ENCODE measurements at regions not wholly inside any gene's neighbourhood (a gene's known extent, or its start where the extent isn't known, plus 50 kb on each side); places are given as distances from the start of the nearest gene placed in this dataset.
"Not testable (repeated sequence)": the region's sequence is repeated elsewhere in the genome, so short reads cannot be mapped to it uniquely, and the experiment has no call there.

GRCh38 chr19:33866696-33867095 lies 70.0 kb downstream of the KCTD15 start:
- no peak overlapping the region for H3K4me3 Mint-ChIP-seq
- no peak overlapping the region for H3K27ac Mint-ChIP-seq
- no peaks in the 10 kb centered on the region for H3K4me1 Mint-ChIP-seq (ENCODE audit: low read depth)
- peaks cover 4% of the 10 kb centered on the region for H3K27me3 Mint-ChIP-seq
- no peaks in the 10 kb centered on the region for H3K9me3 Mint-ChIP-seq (ENCODE audit: low read depth)
- H3K36me3 Mint-ChIP-seq: no peaks in the 10 kb centered on the region

DNA sequence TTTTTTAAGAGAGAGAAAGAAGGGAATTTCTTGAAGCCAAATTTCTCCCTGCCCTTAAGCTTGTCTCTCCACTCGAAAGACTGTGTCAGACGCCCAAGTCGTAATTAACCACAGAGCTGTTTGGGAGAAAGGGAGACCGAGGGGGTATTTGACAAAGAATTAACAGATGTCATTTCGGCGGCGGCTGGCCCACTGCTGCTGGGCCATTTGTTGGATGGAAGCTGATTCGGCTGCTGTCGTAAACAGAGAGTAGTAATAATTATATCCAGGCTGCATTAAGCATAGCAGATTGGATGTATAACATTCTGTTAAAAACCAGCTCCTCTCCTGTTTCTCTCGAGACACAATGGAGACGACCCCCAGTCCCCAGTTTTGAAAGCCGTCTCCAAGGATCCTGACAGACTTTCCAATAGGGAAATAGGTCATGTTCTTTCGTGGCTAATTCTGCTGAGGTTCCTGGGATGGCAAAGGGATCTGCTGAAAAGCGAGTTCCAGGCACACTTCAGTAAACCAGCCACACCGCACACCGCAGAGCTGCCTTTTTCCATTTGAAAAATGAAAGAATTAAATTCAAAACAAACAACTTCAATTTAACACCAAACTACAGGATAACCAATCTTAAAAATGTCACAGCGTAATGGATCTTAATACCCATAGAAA lies 71.5 kb downstream of the KCTD15 start:
- Mint-ChIP-seq H3K36me3 (no peaks in the 10 kb centered on the region), H3K4me1 (ENCODE audit: low read depth) (no peaks in the 10 kb centered on the region), H3K9me3 (ENCODE audit: low read depth) (no peaks in the 10 kb centered on the region), H3K27me3 (peaks cover 4% of the 10 kb centered on the region), H3K27ac (no peak overlapping the region), H3K4me3 (no peak overlapping the region)

DNA sequence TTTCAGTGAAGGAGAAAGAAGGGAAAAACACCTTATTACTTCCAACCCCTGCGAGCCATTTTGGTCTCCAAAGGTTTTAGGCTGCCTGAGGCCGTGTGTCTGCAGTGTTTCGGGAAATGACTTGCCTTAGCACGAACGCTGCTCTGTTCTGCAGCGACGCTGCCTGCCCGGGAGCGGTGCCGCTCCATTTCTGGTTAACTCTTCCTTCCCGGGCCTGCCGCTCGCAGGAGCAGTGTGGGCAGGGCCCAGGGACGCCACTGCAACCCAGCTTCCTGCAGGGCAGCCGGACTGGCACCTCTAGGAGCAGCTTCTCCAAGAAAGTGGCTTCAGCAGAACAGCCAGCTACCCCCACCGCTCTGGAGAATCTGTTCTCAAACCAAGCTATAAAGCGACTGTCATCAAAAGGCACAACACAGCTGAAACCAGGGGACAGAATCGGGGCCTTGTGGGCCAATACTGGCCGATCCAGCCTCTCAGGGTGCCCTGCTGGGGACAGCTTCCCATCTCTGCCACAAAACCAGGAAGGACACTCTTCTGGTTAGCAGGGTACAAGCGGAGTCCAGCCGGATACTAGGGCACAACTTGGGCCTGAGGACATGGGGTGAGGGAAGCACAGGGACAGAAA lies 72.2 kb downstream of the KCTD15 start:
- Mint-ChIP-seq H3K4me1 (ENCODE audit: low read depth) (no peaks in the 10 kb centered on the region), H3K9me3 (ENCODE audit: low read depth) (no peaks in the 10 kb centered on the region), H3K27ac (no peak overlapping the region), H3K4me3 (no peak overlapping the region), H3K36me3 (no peaks in the 10 kb centered on the region), H3K27me3 (peaks cover 4% of the 10 kb centered on the region)

GRCh38 chr19:33870298-33870932 lies 73.7 kb downstream of the KCTD15 start:
- not testable (repeated sequence) for H3K27ac Mint-ChIP-seq; H3K27me3 Mint-ChIP-seq; H3K36me3 Mint-ChIP-seq; H3K4me1 Mint-ChIP-seq (ENCODE audit: low read depth); H3K9me3 Mint-ChIP-seq (ENCODE audit: low read depth); H3K4me3 Mint-ChIP-seq

DNA sequence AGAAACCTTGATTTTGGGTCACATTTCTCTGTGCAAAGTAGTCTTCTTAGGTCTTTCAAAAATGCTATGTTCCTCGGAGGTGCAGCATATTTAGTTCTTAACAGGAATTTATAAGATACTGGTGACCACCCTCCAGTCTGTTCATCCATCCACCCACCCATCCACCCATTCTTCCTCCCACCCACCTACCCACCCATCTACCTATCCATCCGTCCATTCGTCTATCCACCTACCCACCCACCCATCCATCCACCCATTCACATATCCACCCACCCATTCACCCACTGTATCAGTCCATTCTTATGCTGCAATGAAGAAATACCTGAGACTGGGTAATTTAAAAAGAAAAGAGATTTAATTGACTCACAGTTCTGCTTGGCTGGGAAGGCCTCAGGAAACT lies 74.9 kb downstream of the KCTD15 start:
- no peaks in the 10 kb centered on the region for H3K4me1 Mint-ChIP-seq (ENCODE audit: low read depth)
- H3K4me3 Mint-ChIP-seq: no peak overlapping the region
- H3K9me3 Mint-ChIP-seq (ENCODE audit: low read depth): no peaks in the 10 kb centered on the region
- no peak overlapping the region for H3K27ac Mint-ChIP-seq
- peaks cover 6% of the 10 kb centered on the region for H3K27me3 Mint-ChIP-seq
- no peaks in the 10 kb centered on the region for H3K36me3 Mint-ChIP-seq

DNA sequence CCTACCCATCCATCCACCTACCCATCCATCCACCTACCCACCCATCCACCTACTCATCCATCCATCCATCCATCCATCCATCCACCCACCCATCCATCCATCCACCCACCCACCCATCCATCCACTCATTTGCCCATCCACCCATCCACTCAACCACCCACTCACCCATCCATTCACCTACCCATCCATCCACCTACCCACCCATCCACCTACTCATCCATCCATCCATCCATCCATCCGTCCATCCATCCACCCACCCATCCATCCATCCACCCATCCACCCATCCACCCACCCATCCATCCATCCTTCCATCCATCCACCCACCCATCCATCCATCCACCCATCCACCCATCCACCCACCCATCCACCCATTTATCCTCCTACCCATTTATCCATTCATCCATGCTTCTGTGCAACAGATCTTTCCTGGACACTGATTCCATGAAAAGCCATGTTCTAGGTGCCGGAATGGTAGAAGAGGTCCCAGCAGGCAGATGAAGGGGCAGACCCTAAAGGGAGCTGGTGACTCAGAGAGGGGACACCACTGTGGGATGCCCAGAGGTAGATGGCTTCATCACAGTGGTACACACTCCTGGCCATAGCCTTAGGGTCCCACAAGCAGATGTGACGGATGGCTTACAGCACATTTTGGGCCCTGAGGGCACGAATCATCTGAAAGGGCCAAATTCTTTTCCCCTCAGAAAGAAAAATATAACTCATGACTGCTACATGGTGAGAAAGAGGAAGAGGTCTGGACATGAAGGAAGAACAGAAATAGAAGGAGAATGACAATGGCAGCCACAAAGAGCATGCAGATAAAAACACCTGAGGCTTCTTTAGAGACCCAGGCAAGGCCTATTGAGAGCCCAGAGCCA lies 76.0 kb downstream of the KCTD15 start:
- H3K9me3 Mint-ChIP-seq (ENCODE audit: low read depth): no peaks in the 10 kb centered on the region
- H3K4me1 Mint-ChIP-seq (ENCODE audit: low read depth): no peaks in the 10 kb centered on the region
- H3K27me3 Mint-ChIP-seq: peaks cover 7% of the 10 kb centered on the region
- no peak overlapping the region for H3K4me3 Mint-ChIP-seq
- H3K27ac Mint-ChIP-seq: no peak overlapping the region
- H3K36me3 Mint-ChIP-seq: no peaks in the 10 kb centered on the region

GRCh38 chr19:33875071-33875470 lies 78.4 kb downstream of the KCTD15 start:
- no peaks in the 10 kb centered on the region for H3K4me1 Mint-ChIP-seq (ENCODE audit: low read depth)
- H3K4me3 Mint-ChIP-seq: no peak overlapping the region
- H3K36me3 Mint-ChIP-seq: no peaks in the 10 kb centered on the region
- no peak overlapping the region for H3K27ac Mint-ChIP-seq
- peaks cover 3% of the 10 kb centered on the region for H3K27me3 Mint-ChIP-seq
- H3K9me3 Mint-ChIP-seq (ENCODE audit: low read depth): no peaks in the 10 kb centered on the region

DNA sequence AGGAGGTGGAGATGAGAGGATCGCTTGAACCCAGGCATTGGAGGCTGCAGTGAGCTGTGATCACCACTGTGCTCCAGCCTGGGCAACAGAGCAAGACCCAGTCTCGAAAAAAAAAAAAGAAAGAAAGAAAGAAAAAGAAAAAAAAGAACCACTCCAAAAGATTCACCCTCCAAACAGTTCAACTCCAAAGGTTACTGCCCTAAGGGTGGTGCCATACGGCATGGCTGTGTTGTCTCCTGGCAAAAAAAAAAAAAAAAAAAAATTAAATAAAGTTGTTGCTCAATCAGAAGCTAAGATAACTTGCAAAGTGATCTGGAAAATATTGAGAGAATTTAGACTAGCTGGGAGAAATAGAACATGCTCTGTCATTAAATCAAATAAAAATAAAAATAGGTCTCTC lies 79.5 kb downstream of the KCTD15 start:
- H3K27me3 Mint-ChIP-seq: peaks cover 3% of the 10 kb centered on the region

DNA sequence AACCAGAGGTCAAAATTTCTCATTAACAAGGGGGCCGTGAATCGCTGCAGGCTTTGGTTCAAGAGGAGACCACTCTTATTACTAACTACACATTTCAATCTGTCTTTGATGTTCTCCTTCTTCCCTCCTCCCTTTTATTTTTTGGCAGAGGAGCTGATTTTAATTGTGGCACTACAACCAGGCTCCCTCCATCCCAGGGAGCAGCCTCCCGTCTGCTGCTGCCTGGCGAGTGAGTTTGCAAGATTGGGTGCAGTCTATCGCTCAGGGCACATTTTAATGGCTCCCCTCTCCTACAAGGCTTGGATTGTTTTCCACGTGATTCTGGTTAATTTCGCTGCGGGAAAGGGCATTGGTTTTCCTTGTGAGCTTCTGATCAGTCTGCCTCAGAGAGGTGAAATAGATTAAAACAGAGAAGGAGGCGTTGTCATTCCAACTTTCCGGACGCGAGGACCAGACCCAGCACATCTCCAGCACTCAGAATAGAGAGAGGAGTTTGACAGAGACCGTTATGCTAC lies 81.4 kb downstream of the KCTD15 start:
- Mint-ChIP-seq H3K27me3 (peaks cover 5% of the 10 kb centered on the region), H3K27ac (no peak overlapping the region), H3K4me3 (no peak overlapping the region), H3K36me3 (no peaks in the 10 kb centered on the region), H3K4me1 (ENCODE audit: low read depth) (no peaks in the 10 kb centered on the region), H3K9me3 (ENCODE audit: low read depth) (no peaks in the 10 kb centered on the region)

More for the DNA sequence above, 79.5 kb downstream of the KCTD15 start:
- Mint-ChIP-seq H3K4me3 (no peak overlapping the region), H3K4me1 (ENCODE audit: low read depth) (no peaks in the 10 kb centered on the region), H3K27ac (no peak overlapping the region), H3K36me3 (no peaks in the 10 kb centered on the region), H3K9me3 (ENCODE audit: low read depth) (no peaks in the 10 kb centered on the region)

DNA sequence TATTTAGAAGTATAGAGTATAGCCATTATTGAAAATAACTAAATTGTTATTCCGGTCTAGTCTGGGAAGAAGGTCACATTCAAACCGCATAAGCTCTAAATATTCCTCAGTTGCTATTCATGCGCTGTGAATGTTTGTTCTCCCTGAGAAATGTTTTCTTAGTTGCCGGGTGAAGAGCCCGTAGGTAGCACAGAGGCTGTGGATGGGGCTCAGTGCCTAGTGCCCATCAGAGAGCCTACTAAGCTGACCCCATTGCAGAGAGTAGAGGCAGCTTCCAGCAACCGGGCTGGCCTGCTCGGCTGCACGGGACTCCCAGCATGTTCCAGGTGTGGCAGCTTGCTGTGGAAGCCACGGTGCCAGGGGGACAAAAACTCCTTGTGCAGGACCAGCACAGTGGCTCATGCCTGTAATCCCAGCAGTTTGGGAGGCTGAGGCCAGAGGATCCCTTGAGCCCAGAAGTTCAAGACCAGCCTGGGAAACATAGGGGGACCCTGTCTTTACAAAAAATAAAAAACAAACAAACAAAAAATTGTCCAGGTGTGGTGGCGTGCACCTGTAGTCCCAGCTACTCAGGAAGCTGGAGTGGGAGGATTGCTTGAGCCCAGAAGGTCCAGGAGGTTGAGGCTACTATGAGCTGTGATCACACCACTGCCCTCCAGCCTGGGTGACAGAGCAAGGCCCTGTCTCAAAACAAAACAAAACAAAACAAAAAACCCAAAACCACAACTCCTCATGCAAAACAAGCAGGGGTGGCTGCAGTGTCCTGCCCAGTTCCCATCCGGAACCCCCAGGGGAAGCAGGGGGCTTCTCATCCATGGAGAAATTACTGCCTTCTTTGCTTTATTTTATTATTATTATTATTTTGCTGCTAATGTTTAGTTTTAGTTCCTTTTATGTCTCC lies 82.5 kb downstream of the KCTD15 start:
- Mint-ChIP-seq H3K27me3 (peaks cover 7% of the 10 kb centered on the region), H3K36me3 (no peaks in the 10 kb centered on the region), H3K4me3 (no peak overlapping the region), H3K4me1 (ENCODE audit: low read depth) (peaks cover 2% of the 10 kb centered on the region), H3K27ac (no peak overlapping the region), H3K9me3 (ENCODE audit: low read depth) (no peaks in the 10 kb centered on the region)

DNA sequence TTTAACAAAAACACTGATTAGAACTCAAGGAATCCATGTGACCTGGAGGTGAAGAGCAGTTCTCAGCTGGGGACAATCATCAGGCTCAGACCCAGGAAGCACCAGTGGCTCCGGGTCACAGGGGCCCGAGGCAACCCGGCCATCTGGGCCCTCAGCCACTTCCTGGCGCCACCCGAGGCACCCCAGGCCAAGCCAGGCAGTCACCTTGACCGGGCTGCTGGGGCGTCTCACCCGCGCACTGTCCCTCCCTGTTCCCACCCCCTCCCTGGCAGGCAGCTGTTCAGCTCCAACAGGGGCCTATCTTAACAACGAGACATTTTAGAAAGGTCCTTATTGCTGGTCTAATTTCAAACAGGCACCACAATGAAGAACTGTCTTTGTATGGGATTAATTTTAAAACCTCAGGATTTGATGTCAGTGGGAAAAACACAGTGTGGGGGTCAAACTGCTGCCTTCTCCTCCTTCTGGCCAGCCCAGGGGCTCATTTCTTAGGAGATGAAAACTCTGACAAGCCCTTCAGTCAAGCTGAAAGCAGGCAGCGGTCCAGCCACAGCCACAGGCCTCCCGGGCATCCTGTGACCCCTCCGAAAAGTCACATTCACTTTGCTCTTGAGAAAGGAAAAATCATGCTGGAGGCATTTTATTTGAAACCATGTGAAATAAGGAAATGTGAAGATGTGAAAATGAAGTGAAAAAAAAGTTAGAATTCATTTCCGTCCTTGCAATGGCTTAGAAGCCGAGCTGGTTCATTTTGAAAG lies 83.3 kb downstream of the KCTD15 start:
- H3K9me3 Mint-ChIP-seq (ENCODE audit: low read depth): no peaks in the 10 kb centered on the region
- peaks cover 9% of the 10 kb centered on the region for H3K27me3 Mint-ChIP-seq
- no peak overlapping the region for H3K4me3 Mint-ChIP-seq
- no peaks in the 10 kb centered on the region for H3K36me3 Mint-ChIP-seq
- peaks cover 6% of the 10 kb centered on the region for H3K4me1 Mint-ChIP-seq (ENCODE audit: low read depth)
- H3K27ac Mint-ChIP-seq: no peak overlapping the region

DNA sequence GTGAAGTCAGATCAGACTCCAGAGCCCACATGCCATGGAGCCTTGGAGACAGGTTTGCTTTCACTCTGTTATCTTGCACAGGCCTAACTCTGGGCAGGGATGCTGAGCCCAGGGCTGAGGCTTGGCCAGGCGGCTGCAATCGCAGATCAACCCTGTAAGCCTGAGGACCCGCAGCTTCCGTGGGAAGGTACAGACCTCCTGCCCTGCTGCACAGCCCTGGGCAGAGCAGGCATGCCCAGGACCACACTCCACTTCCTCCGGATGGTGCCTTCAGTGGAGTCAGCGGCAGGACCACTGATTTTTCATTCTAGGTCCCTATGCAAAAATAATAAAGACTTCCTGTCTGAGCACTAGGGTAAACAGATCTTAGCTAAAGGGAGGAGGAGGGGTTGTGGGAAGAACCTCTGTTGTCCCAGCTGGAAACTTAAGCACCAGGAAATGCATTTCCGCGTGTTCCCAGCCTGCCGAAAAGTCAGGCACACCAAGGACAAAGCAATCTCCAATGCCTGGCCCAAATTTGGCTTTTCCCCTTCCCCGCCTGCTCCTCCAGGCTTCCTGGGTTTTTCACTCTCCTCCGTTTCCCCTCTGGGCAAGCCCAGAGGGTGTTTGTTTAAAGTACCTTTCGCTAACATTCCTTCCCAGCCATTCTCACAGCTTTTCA lies 87.3 kb downstream of the KCTD15 start:
- Mint-ChIP-seq H3K4me1 (ENCODE audit: low read depth) (peaks cover 6% of the 10 kb centered on the region), H3K27me3 (peaks cover 6% of the 10 kb centered on the region), H3K36me3 (no peaks in the 10 kb centered on the region), H3K27ac (no peak overlapping the region), H3K4me3 (no peak overlapping the region), H3K9me3 (ENCODE audit: low read depth) (no peaks in the 10 kb centered on the region)

- Mint-ChIP-seq H3K4me3 (no peak overlapping the region), H3K27me3 (peaks cover 6% of the 10 kb centered on the region), H3K27ac (no peak overlapping the region), H3K36me3 (no peaks in the 10 kb centered on the region), H3K9me3 (ENCODE audit: low read depth) (no peaks in the 10 kb centered on the region), H3K4me1 (ENCODE audit: low read depth) (peaks cover 6% of the 10 kb centered on the region)
These were observed 88.6 kb downstream of the KCTD15 start for GRCh38 chr19:33885236-33885635.

Data from activated naive CD8-positive, alpha-beta T cell (primary cell).